ENCODE measurements at regions not wholly inside any gene's neighbourhood (a gene's known extent, or its start where the extent isn't known, plus 50 kb on each side); places are given as distances from the start of the nearest gene placed in this dataset.
"Not testable (repeated sequence)": the region's sequence is repeated elsewhere in the genome, so short reads cannot be mapped to it uniquely, and the experiment has no call there.

GRCh38 chr7:9919-10318, 182.5 kb upstream of the FAM20C start:
- H3K79me2 ChIP-seq (replicated peaks; ENCODE audit: insufficient read depth, low read length); H3K4me3 ChIP-seq (ENCODE audit: low read length); H3K9ac ChIP-seq (ENCODE audit: low read length); H4K20me1 ChIP-seq (ENCODE audit: insufficient read depth); H3K27ac ChIP-seq (ENCODE audit: low read length); H3K9me3 ChIP-seq (ENCODE audit: low read length); H3K27me3 ChIP-seq (ENCODE audit: insufficient read depth, low read depth, low read length); H3K36me3 ChIP-seq (ENCODE audit: insufficient read depth, low read length); H3K9me2 ChIP-seq (ENCODE audit: insufficient read depth, low read length); H3K4me2 ChIP-seq (ENCODE audit: low read length); H3F3A ChIP-seq (ENCODE audit: insufficient read depth, low read length, poor library complexity, severe bottlenecking); H2AFZ ChIP-seq (ENCODE audit: low read depth, low read length): not testable (repeated sequence)

- H3K36me3 ChIP-seq (ENCODE audit: insufficient read depth, low read length); H3K9ac ChIP-seq (ENCODE audit: low read length); H3K9me3 ChIP-seq (ENCODE audit: low read length); H2AFZ ChIP-seq (ENCODE audit: low read depth, low read length); H3K27ac ChIP-seq (ENCODE audit: low read length); H3K4me2 ChIP-seq (ENCODE audit: low read length); H3K27me3 ChIP-seq (ENCODE audit: insufficient read depth, low read depth, low read length); H4K20me1 ChIP-seq (ENCODE audit: insufficient read depth); H3F3A ChIP-seq (ENCODE audit: insufficient read depth, low read length, poor library complexity, severe bottlenecking); H3K4me3 ChIP-seq (ENCODE audit: low read length); H3K9me2 ChIP-seq (ENCODE audit: insufficient read depth, low read length); H3K79me2 ChIP-seq (replicated peaks; ENCODE audit: insufficient read depth, low read length): not testable (repeated sequence)
Measured at GRCh38 chr7:32565-33280, 159.6 kb upstream of the FAM20C start.

GRCh38 chr7:35121-35541, 157.2 kb upstream of the FAM20C start:
- not testable (repeated sequence) for H3F3A ChIP-seq (ENCODE audit: insufficient read depth, low read length, poor library complexity, severe bottlenecking); H3K9me2 ChIP-seq (ENCODE audit: insufficient read depth, low read length); H3K4me3 ChIP-seq (ENCODE audit: low read length); H3K36me3 ChIP-seq (ENCODE audit: insufficient read depth, low read length); H2AFZ ChIP-seq (ENCODE audit: low read depth, low read length); H3K9me3 ChIP-seq (ENCODE audit: low read length); H4K20me1 ChIP-seq (ENCODE audit: insufficient read depth); H3K27ac ChIP-seq (ENCODE audit: low read length); H3K79me2 ChIP-seq (replicated peaks; ENCODE audit: insufficient read depth, low read length); H3K9ac ChIP-seq (ENCODE audit: low read length); H3K27me3 ChIP-seq (ENCODE audit: insufficient read depth, low read depth, low read length); H3K4me2 ChIP-seq (ENCODE audit: low read length)

GRCh38 chr7:36539-36938, 155.8 kb upstream of the FAM20C start:
- not testable (repeated sequence) for H3K4me2 ChIP-seq (ENCODE audit: low read length); H3K79me2 ChIP-seq (replicated peaks; ENCODE audit: insufficient read depth, low read length); H2AFZ ChIP-seq (ENCODE audit: low read depth, low read length); H3K9ac ChIP-seq (ENCODE audit: low read length); H3F3A ChIP-seq (ENCODE audit: insufficient read depth, low read length, poor library complexity, severe bottlenecking); H3K27ac ChIP-seq (ENCODE audit: low read length); H3K9me3 ChIP-seq (ENCODE audit: low read length); H3K36me3 ChIP-seq (ENCODE audit: insufficient read depth, low read length); H3K27me3 ChIP-seq (ENCODE audit: insufficient read depth, low read depth, low read length); H3K9me2 ChIP-seq (ENCODE audit: insufficient read depth, low read length); H3K4me3 ChIP-seq (ENCODE audit: low read length); H4K20me1 ChIP-seq (ENCODE audit: insufficient read depth)

- not testable (repeated sequence) for H3K36me3 ChIP-seq (ENCODE audit: insufficient read depth, low read length); H3K79me2 ChIP-seq (replicated peaks; ENCODE audit: insufficient read depth, low read length); H3K4me3 ChIP-seq (ENCODE audit: low read length); H3K9ac ChIP-seq (ENCODE audit: low read length); H3K4me2 ChIP-seq (ENCODE audit: low read length); H4K20me1 ChIP-seq (ENCODE audit: insufficient read depth); H3K27ac ChIP-seq (ENCODE audit: low read length); H3K9me2 ChIP-seq (ENCODE audit: insufficient read depth, low read length); H3K27me3 ChIP-seq (ENCODE audit: insufficient read depth, low read depth, low read length); H3K9me3 ChIP-seq (ENCODE audit: low read length); H3F3A ChIP-seq (ENCODE audit: insufficient read depth, low read length, poor library complexity, severe bottlenecking); H2AFZ ChIP-seq (ENCODE audit: low read depth, low read length)
Measured at GRCh38 chr7:37656-38055, 154.7 kb upstream of the FAM20C start.

GRCh38 chr7:38444-38843, 153.9 kb upstream of the FAM20C start:
- H3K27me3 ChIP-seq (ENCODE audit: insufficient read depth, low read depth, low read length); H3K79me2 ChIP-seq (replicated peaks; ENCODE audit: insufficient read depth, low read length); H3K9me3 ChIP-seq (ENCODE audit: low read length); H4K20me1 ChIP-seq (ENCODE audit: insufficient read depth); H3K4me3 ChIP-seq (ENCODE audit: low read length); H3K27ac ChIP-seq (ENCODE audit: low read length); H3K9me2 ChIP-seq (ENCODE audit: insufficient read depth, low read length); H2AFZ ChIP-seq (ENCODE audit: low read depth, low read length); H3F3A ChIP-seq (ENCODE audit: insufficient read depth, low read length, poor library complexity, severe bottlenecking); H3K36me3 ChIP-seq (ENCODE audit: insufficient read depth, low read length); H3K4me2 ChIP-seq (ENCODE audit: low read length); H3K9ac ChIP-seq (ENCODE audit: low read length): not testable (repeated sequence)

- H3K9me2 ChIP-seq (ENCODE audit: insufficient read depth, low read length); H3K79me2 ChIP-seq (replicated peaks; ENCODE audit: insufficient read depth, low read length); H3K36me3 ChIP-seq (ENCODE audit: insufficient read depth, low read length); H3F3A ChIP-seq (ENCODE audit: insufficient read depth, low read length, poor library complexity, severe bottlenecking); H2AFZ ChIP-seq (ENCODE audit: low read depth, low read length); H3K9ac ChIP-seq (ENCODE audit: low read length); H3K4me3 ChIP-seq (ENCODE audit: low read length); H3K4me2 ChIP-seq (ENCODE audit: low read length); H3K9me3 ChIP-seq (ENCODE audit: low read length); H3K27me3 ChIP-seq (ENCODE audit: insufficient read depth, low read depth, low read length); H4K20me1 ChIP-seq (ENCODE audit: insufficient read depth); H3K27ac ChIP-seq (ENCODE audit: low read length): not testable (repeated sequence)
Measured at GRCh38 chr7:39984-40740, 152.2 kb upstream of the FAM20C start.

Measured in neural cell (in vitro differentiated cells).